IMR-90 (cell line): ENCODE measurements at regions not wholly inside any gene's neighbourhood (a gene's known extent, or its start where the extent isn't known, plus 50 kb on each side); places are given as distances from the start of the nearest gene placed in this dataset.

Source experiments
- ATAC-seq: fragments of 200-7000 bp; cut with Tn5 transposase; 2 replicates; pipeline ENCODE4 v1.9.1; 2020; ENCODE audit warnings: low read depth, mild to moderate bottlenecking, moderate library complexity
- BruUV-seq: library from RNA; stranded (reverse); fragments of 400-500 nt; replicated peaks from 2 replicates; lab custom pipeline; 2021; lab: Mats Ljungman, UMichigan
- CTCF ChIA-PET: fragments of 300-600 bp; formaldehyde crosslinking; extraction: SDS; loops from one replicate; lab custom pipeline; 2021; ENCODE audit warnings: antibody characterized with exemption; lab: Yijun Ruan, JAX
- POLR2A ChIA-PET: fragments of 300-600 bp; sonication (Branson Sonifier 250); formaldehyde crosslinking; loops from one replicate; lab custom pipeline; 2022; ENCODE audit warnings: antibody characterized with exemption; ENCODE audit not compliant: unreplicated experiment; lab: Charles Lee
- DNase-seq: peaks from one replicate; pipeline ENCODE4 v3.0.0; 2013
- H2AFZ ChIP-seq: replicated peaks from 2 replicates; pipeline ENCODE3; 2013; ENCODE audit warnings: low read length, mild to moderate bottlenecking; ENCODE audit not compliant: poor library complexity
- H2AK5ac ChIP-seq: 2 replicates; pipeline ENCODE4 v1.6.1; 2013; ENCODE audit warnings: low read depth, low read length, inconsistent platforms
- H2AK9ac ChIP-seq: replicated peaks from 2 replicates; pipeline ENCODE3; 2013; ENCODE audit warnings: mild to moderate bottlenecking, low read depth, low read length, moderate library complexity; ENCODE audit not compliant: poor library complexity
- H2BK120ac ChIP-seq: 2 replicates; pipeline ENCODE4 v1.6.1; 2013; ENCODE audit warnings: low read depth, low read length, inconsistent platforms
- H2BK15ac ChIP-seq: 3 replicates; pipeline ENCODE4 v1.6.1; 2013; ENCODE audit warnings: low read depth, low read length, inconsistent platforms
- H2BK20ac ChIP-seq: 2 replicates; pipeline ENCODE4 v1.6.1; 2013; ENCODE audit warnings: low read depth, mild to moderate bottlenecking, inconsistent platforms, low read length, moderate library complexity
- H2BK5ac ChIP-seq: 2 replicates; pipeline ENCODE4 v1.6.1; 2013; ENCODE audit warnings: mild to moderate bottlenecking, low read depth, low read length, inconsistent platforms; ENCODE audit not compliant: poor library complexity, severe bottlenecking
- H3K14ac ChIP-seq: replicated peaks from 2 replicates; pipeline ENCODE4 v1.6.1; 2013; ENCODE audit warnings: low read depth, low read length, inconsistent platforms
- H3K18ac ChIP-seq: 2 replicates; pipeline ENCODE4 v1.6.1; 2013; ENCODE audit warnings: low read depth, low read length, control low read depth
- H3K23ac ChIP-seq: 2 replicates; pipeline ENCODE4 v1.6.1; 2013; ENCODE audit warnings: low read depth, low read length, inconsistent platforms
- H3K27ac ChIP-seq: 2 replicates; pipeline ENCODE4 v1.5.1; 2013; ENCODE audit warnings: mild to moderate bottlenecking, control low read depth, low read length; ENCODE audit not compliant: insufficient read depth
- H3K27me3 ChIP-seq: 2 replicates; pipeline ENCODE4 v1.6.1; 2013; ENCODE audit warnings: low read length; ENCODE audit not compliant: control insufficient read depth, insufficient read depth
- H3K36me3 ChIP-seq: 2 replicates; pipeline ENCODE4 v1.6.1; 2013; ENCODE audit warnings: low read length, mixed read lengths; ENCODE audit not compliant: control insufficient read depth, insufficient read depth
- H3K4ac ChIP-seq: 2 replicates; pipeline ENCODE4 v1.6.1; 2013; ENCODE audit warnings: low read depth, low read length, inconsistent platforms
- H3K4me1 ChIP-seq: 2 replicates; pipeline ENCODE4 v1.6.1; 2013; ENCODE audit warnings: low read length, mixed read lengths; ENCODE audit not compliant: control insufficient read depth, insufficient read depth
- H3K4me2 ChIP-seq: 2 replicates; pipeline ENCODE4 v1.6.1; 2013; ENCODE audit warnings: low read depth, mild to moderate bottlenecking, control low read depth, low read length, moderate library complexity
- H3K4me3 ChIP-seq: 2 replicates; pipeline ENCODE4 v1.5.1; 2013; ENCODE audit warnings: low read depth, mild to moderate bottlenecking, control low read depth, low read length, moderate library complexity; ENCODE audit not compliant: insufficient read depth
- H3K56ac ChIP-seq: 2 replicates; pipeline ENCODE4 v1.6.1; 2013; ENCODE audit warnings: low read length, inconsistent platforms; ENCODE audit not compliant: insufficient read depth; ENCODE audit errors: extremely low read depth
- H3K79me1 ChIP-seq, 2 experiments: 2 replicates each; pipeline ENCODE4 v1.6.1; 2013; ENCODE audit warnings: low read length in 2 of 2, inconsistent platforms in 1 of 2, low read depth in 1 of 2
- H3K9ac ChIP-seq: 2 replicates; pipeline ENCODE4 v1.6.1; 2013; ENCODE audit warnings: low read depth, low read length, control low read depth
- H3K9me1 ChIP-seq: 2 replicates; pipeline ENCODE4 v1.6.1; 2013; ENCODE audit warnings: low read length, inconsistent platforms; ENCODE audit not compliant: insufficient read depth
- H3K9me3 ChIP-seq: 2 replicates; pipeline ENCODE4 v1.6.1; 2013; ENCODE audit warnings: low read length; ENCODE audit not compliant: control insufficient read depth, insufficient read depth
- H4K20me1 ChIP-seq: 2 replicates; pipeline ENCODE4 v1.6.1; 2013; ENCODE audit warnings: low read length, inconsistent platforms; ENCODE audit not compliant: insufficient read depth
- H4K5ac ChIP-seq: 2 replicates; pipeline ENCODE4 v1.6.1; 2013; ENCODE audit warnings: mild to moderate bottlenecking, low read depth, low read length, control low read depth
- H4K8ac ChIP-seq, 2 experiments: 2 replicates each; pipeline ENCODE4 v1.6.1; 2013; ENCODE audit warnings: low read depth in 2 of 2, low read length in 2 of 2, control low read depth in 1 of 2, inconsistent platforms in 1 of 2
- H4K91ac ChIP-seq: 2 replicates; pipeline ENCODE4 v1.6.1; 2013; ENCODE audit warnings: low read depth, low read length, inconsistent platforms; ENCODE audit not compliant: insufficient read depth
- BHLHE40 ChIP-seq: fragments of 150-350 bp; IDR thresholded peaks from 2 replicates; pipeline ENCODE4 v1.6.1; 2016; ENCODE audit warnings: mild to moderate bottlenecking, low read depth, low read length
- CEBPB ChIP-seq: IDR thresholded peaks from 2 replicates; pipeline ENCODE4 v1.6.1; 2012; ENCODE audit warnings: low read depth, low read length, improper control_type of control experiment
- CTCF ChIP-seq: conservative IDR thresholded peaks from 2 replicates; pipeline ENCODE4 v1.5.1; 2012; ENCODE audit warnings: mild to moderate bottlenecking, low read depth, low read length, improper control_type of control experiment
- FOS ChIP-seq: fragments of 150-350 bp; IDR thresholded peaks from 2 replicates; pipeline ENCODE4 v1.6.1; 2016; ENCODE audit warnings: low read depth, low read length
- MAFK ChIP-seq: IDR thresholded peaks from 2 replicates; pipeline ENCODE4 v1.6.1; 2012; ENCODE audit warnings: low read depth, low read length, improper control_type of control experiment
- MXI1 ChIP-seq: IDR thresholded peaks from 2 replicates; pipeline ENCODE4 v1.6.1; 2012; ENCODE audit warnings: low read depth, mild to moderate bottlenecking, low read length, moderate library complexity, borderline replicate concordance
- NFE2L2 ChIP-seq: fragments of 150-350 bp; IDR thresholded peaks from 2 replicates; pipeline ENCODE4 v1.6.1; 2016; ENCODE audit warnings: low read depth, mild to moderate bottlenecking, low read length
- POLR2A ChIP-seq: IDR thresholded peaks from 2 replicates; pipeline ENCODE4 v1.6.1; 2012; ENCODE audit warnings: mild to moderate bottlenecking, low read depth, low read length
- RAD21 ChIP-seq: IDR thresholded peaks from 2 replicates; pipeline ENCODE4 v1.6.1; 2012; ENCODE audit warnings: low read length, improper control_type of control experiment
- RCOR1 ChIP-seq: IDR thresholded peaks from 2 replicates; pipeline ENCODE4 v1.6.1; 2012; ENCODE audit warnings: mild to moderate bottlenecking, low read length, improper control_type of control experiment; ENCODE audit not compliant: insufficient replicate concordance
- RFX5 ChIP-seq: IDR thresholded peaks from 2 replicates; pipeline ENCODE4 v1.8.0; 2012; ENCODE audit warnings: low read depth, mild to moderate bottlenecking, low read length, moderate library complexity
- SMC3 ChIP-seq: fragments of 150-350 bp; IDR thresholded peaks from 2 replicates; pipeline ENCODE4 v1.6.1; 2016; ENCODE audit warnings: low read depth, mild to moderate bottlenecking, antibody characterized with exemption, low read length, moderate library complexity
- USF2 ChIP-seq: fragments of 150-350 bp; IDR thresholded peaks from 2 replicates; pipeline ENCODE4 v1.6.1; 2017; ENCODE audit warnings: mild to moderate bottlenecking, antibody characterized with exemption, low read length, low read depth
- WGBS, 2 experiments: methylation state at CpG; one replicate each; pipeline versions ENCODE4 v1.1.5 to v1.1.7; 2013; ENCODE audit warnings: missing lambda C conversion rate in 2 of 2; ENCODE audit not compliant: insufficient read length in 1 of 2; ENCODE audit errors: extremely low coverage in 2 of 2; 5-methylcytosine and 5-hydroxymethylcytosine counted together
- dilution Hi-C: fragments of 300-500 bp; cut with HindIII; formaldehyde crosslinking; loops from one replicate; pipeline ENCODE4 v1.14.3; 2018; ENCODE audit warnings: low sequenced_read_pairs; ENCODE audit not compliant: unreplicated experiment
- in situ Hi-C: fragments of 300-500 bp; cut with MboI; formaldehyde crosslinking; loops from 3 replicates; pipeline ENCODE4 v1.14.3; 2019; ENCODE audit warnings: low sequenced_read_pairs, inconsistent platforms, mixed read lengths
- intact Hi-C: fragments of 100-400 bp; cut with micrococcal nuclease; formaldehyde crosslinking; loops from 2 replicates; pipeline ENCODE4 v1.10.0; 2022

GRCh38 chr20:6533761-6534479 lies 233.6 kb upstream of the BMP2 start:
- H3K9me3 ChIP-seq, result no peaks in the 10 kb centered on the region
- peak overlapping the region; percentile 90 for H3K27ac ChIP-seq
- H2BK15ac ChIP-seq, result peak overlapping the region; percentile 76
- peak overlapping the region; percentile 93 for H2BK5ac ChIP-seq
- no peaks in the 10 kb centered on the region for H3K27me3 ChIP-seq
- peak overlapping the region; percentile 97 for H3K23ac ChIP-seq
- H3K14ac ChIP-seq, result peak overlapping the region; percentile 94
- intact Hi-C loops (loop anchor here (1.0 to 5.0 kb wide), 3 partner anchors 43 to 269 kb away; no protein-coding TSS in a partner anchor), dilution Hi-C loops (no loop called here), in situ Hi-C loops (no loop called here)
- TF ChIP-seq CEBPB (peak; percentile 88), MXI1 (no peak), RCOR1 (no peak), BHLHE40 (0 out of 2 replicates have a peak, but pooled peaks have one; percentile 2), RAD21 (peak; percentile 13; the same call in 1 of the 2 replicates), SMC3 (no peak), FOS (no peak; the same call in 1 of the 2 replicates), CTCF (0 out of 2 replicates have a peak, but pooled peaks have one; percentile 3), USF2 (no peak), RFX5 (no peak), MAFK (peak; percentile 56; the same call in 1 of the 2 replicates), POLR2A (no peak), NFE2L2 (no peak)
- no TSS peak for BruUV-seq
- peak overlapping the region; percentile 98 for H3K18ac ChIP-seq
- H2AK9ac ChIP-seq, result peak overlapping the region; percentile 61
- peak overlapping the region; percentile 12; the same call in 1 of the 2 replicates for H2AK5ac ChIP-seq
- no peaks in the 10 kb centered on the region for H3K36me3 ChIP-seq
- peak overlapping the region; percentile 99 for H4K91ac ChIP-seq
- peak overlapping the region; percentile 93 for H3K4me2 ChIP-seq
- peak overlapping the region; percentile 82 for H3K4ac ChIP-seq
- H3K79me1 ChIP-seq, result no peaks in the 10 kb centered on the region
- ChIA-PET CTCF (interaction anchor here (0.6 to 1.0 kb wide), 3 partner anchors 267 to 1307 kb away, joined by 4 to 5 read pairs (median 5); no protein-coding TSS in a partner anchor), POLR2A (interaction anchor here (0.6 kb wide), 1 partner anchor 332 kb away, joined by 3 read pairs; no protein-coding TSS in a partner anchor)
- H2AFZ ChIP-seq, result peak overlapping the region; percentile 79
- H4K20me1 ChIP-seq, result no peaks in the 10 kb centered on the region
- peak overlapping the region; percentile 17 to 94 for H4K8ac ChIP-seq
- H3K4me1 ChIP-seq, result peaks cover 7% of the 10 kb centered on the region
- peak; percentile 85 for ATAC-seq
- peak overlapping the region; percentile 51 for H3K4me3 ChIP-seq
- H3K9ac ChIP-seq, result peak overlapping the region; percentile 74
- H3K9me1 ChIP-seq, result no peaks in the 10 kb centered on the region
- DNase-seq, result peak; percentile 88
- 0% methylated on average over 8 of the region's 17 CpGs; no CpG with 5 or more reads in 1 of the 2 experiments for WGBS, 2 experiments
- H4K5ac ChIP-seq, result peak overlapping the region; percentile 91
- peak overlapping the region; percentile 90 for H2BK20ac ChIP-seq
- H2BK120ac ChIP-seq, result peak overlapping the region; percentile 93
- H3K56ac ChIP-seq, result peak overlapping the region; percentile 99
